ENCODE measurements at regions not wholly inside any gene's neighbourhood (a gene's known extent, or its start where the extent isn't known, plus 50 kb on each side); places are given as distances from the start of the nearest gene placed in this dataset.
A peak's percentile ranks its signal among the peaks of the same experiment; 100 is the strongest.

DNA sequence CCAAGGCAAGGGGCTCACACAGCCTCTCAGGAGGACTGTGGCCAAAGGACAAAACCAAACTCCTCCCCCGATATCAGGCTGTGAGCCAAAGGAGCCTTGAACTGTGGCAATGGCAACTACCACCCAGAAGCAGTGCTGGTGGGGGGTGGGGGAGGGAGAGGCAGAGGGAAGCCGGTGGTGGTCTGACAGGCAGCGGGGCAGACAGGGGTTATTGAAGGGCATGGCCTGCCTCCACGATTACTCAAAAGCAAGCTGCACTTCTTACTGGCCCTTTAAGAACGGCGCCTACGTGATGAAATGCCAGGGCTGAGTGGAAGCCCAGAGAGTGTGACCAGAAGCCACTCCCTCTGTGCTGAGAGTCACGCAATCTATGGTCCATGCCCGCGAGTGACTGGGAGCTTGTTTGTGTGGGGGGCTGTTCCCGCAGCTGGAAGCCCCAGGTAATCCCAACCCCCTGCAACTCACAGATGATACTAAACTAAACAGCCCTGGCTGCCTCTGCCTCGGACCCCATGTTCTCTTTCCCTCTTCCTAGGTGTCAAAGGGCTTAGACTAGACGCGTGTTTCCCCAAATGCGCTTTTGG lies 128.2 kb upstream of the CXCR4 start:
- DNase-seq, result peak; percentile 80
- in situ Hi-C loops (cut with HindIII; ENCODE audit: low pct_ligation_motif_present, low pct_unique_long_range_greater_than_20kb, low sequenced_read_pairs), result no loop called here

DNA sequence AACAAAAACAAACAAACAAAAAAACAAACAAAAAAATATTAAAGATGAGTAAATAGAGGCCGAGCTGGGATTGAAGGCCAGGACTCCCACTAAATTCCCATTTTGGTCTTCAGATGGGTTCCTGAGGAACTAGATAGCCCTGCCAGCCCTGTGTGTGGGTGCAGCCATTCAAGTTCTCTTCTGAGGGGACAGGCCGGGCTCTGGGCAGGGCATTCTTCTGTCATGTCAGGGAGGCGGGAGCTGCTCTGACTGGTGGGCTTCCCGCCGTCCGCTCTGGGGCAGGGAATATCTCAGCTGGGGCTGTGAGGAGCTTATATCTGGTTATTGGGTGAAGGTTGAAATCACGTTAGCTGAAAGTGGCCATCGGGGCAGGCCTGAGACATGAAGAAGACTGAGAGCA lies 127.3 kb upstream of the CXCR4 start:
- in situ Hi-C loops (cut with HindIII; ENCODE audit: low pct_ligation_motif_present, low pct_unique_long_range_greater_than_20kb, low sequenced_read_pairs), result no loop called here
- no peak for DNase-seq

DNA sequence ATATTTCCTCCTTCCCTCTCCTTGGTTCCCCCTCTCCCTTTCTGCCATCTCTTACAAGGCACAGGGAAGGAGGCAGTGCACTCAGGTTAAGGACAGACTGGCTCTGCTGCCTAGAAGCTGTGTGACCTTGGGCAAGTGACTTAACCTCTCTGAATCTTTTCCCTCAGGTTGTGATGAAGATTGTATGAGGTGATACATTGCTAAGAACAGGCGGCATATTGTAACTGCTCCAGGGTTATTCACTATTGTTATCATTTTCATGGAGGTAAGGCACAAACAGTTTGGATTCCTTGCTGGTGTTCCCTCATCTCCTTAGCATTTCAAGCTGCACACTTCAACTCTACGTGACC lies 126.6 kb upstream of the CXCR4 start:
- DNase-seq, result no peak
- in situ Hi-C loops (cut with HindIII; ENCODE audit: low pct_ligation_motif_present, low pct_unique_long_range_greater_than_20kb, low sequenced_read_pairs), result no loop called here

DNA sequence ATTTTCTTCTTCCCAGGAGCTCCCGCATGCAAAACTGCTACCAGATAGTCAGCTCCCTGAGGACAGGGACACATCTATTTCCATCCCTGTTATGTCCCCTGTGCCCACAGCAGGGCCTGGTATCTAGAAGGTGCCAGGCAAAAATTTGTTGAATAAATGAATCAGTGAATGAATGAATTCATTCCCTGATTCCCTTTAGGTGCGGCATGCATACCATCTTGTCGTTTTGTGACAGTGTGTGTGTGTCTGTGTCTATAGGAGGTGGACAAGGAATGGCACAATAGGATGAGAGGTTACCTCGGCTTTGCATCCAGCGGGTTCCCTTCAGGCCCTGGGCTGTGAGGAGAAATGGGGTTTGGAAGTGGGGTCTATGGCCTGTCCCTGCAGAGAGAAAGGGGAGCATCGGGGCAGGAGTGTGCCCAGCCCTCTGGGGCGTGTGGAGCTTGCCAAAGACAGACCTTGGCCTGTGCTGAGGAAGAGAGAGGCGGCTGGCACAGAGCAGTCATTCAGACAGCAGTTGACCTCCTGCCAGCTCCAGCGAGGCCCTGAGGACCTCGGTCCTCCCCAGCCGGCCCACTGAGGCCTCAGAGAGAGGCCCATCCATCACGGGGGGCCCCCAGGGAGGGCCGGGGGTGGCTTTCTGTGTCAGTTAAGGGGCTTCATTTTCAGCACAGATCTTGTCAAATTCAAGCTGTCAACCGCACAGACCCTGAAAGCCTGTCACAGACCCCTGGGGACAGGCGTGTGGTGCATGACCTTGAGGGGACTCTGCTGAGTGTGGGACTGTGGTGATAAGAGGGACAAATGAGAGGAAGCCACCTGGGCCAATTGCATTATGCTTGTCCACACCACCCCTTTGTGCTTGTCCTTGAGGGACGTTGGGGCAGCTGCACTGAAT lies 125.9 kb upstream of the CXCR4 start:
- DNase-seq, result no peak
- in situ Hi-C loops (cut with HindIII; ENCODE audit: low pct_ligation_motif_present, low pct_unique_long_range_greater_than_20kb, low sequenced_read_pairs), result no loop called here

DNA sequence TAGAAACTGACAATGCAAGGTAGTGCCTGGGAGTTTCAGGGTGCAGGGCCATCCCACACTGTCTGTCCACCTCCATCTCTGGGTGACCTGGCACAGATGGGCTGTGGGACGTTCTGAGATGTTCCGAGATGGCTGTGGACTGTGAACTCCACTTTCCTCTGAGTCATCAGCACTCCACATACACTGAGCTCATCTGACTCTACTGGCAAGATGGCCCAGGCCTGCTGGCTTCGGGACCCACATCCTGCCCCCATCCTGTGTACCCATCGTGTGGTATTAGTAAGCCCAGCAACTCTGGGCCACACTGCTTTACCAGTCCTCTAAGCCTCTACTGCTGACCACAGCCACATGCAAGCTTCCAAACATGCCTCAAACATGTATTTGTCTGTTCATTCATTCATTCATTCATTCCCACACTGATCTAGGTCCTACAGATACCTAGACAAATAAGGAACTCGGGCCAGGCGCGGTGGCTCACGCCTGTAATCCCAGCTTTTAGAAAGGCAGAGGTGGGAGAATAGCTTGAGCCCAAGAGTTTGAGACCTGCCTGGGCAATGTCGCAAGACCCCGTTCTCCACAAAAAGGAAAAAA lies 124.8 kb upstream of the CXCR4 start:
- no peak for DNase-seq
- in situ Hi-C loops (cut with HindIII; ENCODE audit: low pct_ligation_motif_present, low pct_unique_long_range_greater_than_20kb, low sequenced_read_pairs), result no loop called here

DNA sequence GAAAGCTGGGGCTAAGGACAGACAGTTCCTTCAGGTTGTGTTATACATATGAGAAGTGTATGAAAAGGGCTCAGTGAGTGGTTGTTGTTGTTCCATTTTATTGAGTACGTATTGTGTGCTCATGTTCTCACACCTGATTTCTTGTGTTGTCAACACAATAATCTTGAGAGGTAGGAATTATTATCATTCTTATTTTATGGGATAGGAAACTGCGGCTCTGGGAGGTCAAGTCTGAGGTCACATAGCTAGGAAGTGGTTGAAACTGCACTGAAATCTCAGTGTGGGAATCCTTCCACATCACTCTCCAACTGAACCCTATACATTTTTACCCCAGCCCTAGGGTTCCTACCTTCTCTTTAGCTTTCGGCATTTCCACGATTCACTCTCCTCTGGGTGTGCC lies 124.2 kb upstream of the CXCR4 start:
- in situ Hi-C loops (cut with HindIII; ENCODE audit: low pct_ligation_motif_present, low pct_unique_long_range_greater_than_20kb, low sequenced_read_pairs), result no loop called here

DNA sequence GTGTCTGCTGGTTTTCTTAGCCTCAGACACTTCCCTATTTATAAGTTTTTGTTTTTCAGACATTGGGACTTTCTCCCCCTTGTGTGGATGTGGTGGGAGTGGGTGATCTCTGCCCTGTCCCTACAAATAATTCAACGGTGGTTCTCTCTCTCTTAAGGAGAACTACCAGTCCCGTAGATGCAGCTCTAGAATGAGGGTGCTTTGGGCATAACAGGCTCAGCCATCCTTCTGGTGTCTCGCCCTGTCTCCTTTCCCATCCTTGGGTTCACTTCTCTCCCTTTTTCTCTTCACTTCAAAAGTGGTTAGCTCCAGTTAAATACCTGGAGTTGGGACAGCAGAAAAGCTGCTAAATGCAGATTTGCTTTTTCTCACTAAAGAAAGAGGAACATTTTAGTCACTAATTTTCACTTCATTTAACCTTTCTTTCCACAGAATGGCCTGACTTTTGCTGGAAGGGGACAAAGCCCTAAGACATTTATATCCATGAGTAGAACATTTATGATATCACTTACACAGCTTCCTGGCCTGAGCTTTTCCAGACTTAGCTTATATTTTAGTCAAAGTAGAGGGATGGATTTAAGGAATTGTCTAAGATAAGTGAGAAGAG lies 121.2 kb upstream of the CXCR4 start:
- in situ Hi-C loops (cut with HindIII; ENCODE audit: low pct_ligation_motif_present, low pct_unique_long_range_greater_than_20kb, low sequenced_read_pairs), result no loop called here
- no peak for DNase-seq

More for the DNA sequence above, 124.2 kb upstream of the CXCR4 start:
- no peak for DNase-seq

DNA sequence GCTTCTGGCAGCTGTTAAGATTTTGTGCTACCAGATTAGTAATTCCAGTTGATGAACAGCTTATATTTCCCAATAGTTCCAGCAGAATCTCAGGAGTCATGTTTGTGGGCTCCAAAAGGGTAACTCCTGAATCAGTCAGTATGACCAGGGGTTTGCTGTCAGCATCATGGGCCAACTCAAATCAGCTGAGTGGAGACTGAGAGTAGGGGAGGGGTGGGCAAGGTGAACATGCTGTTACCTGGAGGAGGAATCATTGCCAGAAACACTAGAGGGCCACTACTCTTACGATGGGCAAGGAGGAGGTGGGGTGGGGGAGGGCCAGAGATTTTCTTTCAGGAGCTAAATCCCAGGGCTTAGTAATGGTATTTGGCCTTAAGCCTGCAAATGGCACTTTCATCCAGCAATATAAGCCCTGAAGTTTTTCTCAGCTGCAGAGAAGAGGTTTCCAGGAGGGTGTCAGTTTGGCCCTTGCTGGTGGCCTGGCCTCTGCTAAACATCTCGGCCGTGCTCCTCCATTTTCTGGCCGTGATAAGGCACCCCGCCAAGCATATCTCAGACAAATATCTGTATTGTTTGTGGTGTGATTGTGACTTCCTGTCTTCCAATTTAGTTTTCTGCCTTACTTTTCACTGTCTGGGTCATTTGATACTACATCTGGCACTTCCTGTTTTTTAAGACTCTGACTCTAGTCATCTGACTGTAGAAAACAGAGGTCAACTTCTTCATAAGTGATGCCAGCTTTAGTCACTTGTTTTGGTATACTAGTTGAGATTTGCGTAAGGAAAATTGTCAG lies 120.5 kb upstream of the CXCR4 start:
- DNase-seq, result no peak
- in situ Hi-C loops (cut with HindIII; ENCODE audit: low pct_ligation_motif_present, low pct_unique_long_range_greater_than_20kb, low sequenced_read_pairs), result no loop called here

DNA sequence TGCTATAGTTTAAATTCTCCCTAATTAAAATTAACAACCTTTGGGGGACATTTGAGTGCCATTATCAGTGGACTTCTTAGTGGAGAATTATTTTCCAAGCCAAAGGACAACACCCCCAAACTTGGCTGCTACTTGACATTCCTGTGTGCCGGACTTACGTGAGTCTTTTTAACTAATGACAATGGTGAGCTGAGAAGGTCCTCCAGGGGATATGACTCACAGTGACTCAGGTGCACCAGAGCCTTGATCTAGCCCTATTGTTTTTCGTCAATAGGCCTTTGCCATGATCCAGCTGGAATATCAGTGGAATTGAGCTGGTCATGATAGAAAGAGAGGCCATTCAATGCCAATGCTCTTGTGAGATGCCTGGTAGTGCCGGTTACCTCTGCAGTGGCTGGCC lies 118.1 kb upstream of the CXCR4 start:
- peak; percentile 55 for DNase-seq
- in situ Hi-C loops (cut with HindIII; ENCODE audit: low pct_ligation_motif_present, low pct_unique_long_range_greater_than_20kb, low sequenced_read_pairs), result no loop called here

DNA sequence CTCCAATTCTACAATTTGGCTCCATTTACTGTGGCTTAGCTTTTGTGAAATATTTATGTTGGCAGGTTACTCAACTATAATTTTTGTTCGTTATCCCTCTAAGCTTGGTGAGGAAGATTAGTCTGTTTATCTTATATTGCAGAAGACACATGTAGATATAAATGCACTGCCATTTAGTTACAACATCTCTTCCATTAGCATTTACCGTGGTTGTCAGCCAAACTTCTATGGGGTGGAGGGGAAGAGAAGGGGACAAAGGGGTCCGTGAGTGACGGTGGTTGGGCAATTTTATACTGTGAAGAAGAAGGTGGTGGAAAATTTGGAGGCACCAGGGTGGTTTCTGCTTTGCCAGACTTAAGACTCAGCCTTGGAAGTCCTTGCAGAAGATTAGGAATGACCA lies 117.6 kb upstream of the CXCR4 start:
- DNase-seq, result no peak
- in situ Hi-C loops (cut with HindIII; ENCODE audit: low pct_ligation_motif_present, low pct_unique_long_range_greater_than_20kb, low sequenced_read_pairs), result no loop called here

DNA sequence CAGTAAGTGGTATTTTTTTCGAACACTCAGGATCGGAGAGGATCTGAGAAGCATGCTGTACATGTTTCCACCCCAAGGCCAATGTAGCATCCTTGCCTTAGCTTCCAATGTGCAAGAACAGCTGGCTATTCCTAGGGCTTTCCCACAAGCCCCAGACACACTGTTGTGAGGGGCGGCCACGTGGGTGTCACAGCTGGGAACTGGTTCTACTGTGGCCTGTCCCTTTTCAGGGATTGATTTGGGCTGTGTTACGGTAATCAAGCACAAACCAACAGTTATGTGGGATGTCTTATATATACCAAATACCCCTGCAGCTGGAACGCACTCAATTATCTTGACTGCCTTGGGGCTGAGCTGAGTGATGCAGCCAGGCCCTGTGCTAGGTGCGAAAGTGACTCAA lies 116.3 kb upstream of the CXCR4 start:
- no peak for DNase-seq
- in situ Hi-C loops (cut with HindIII; ENCODE audit: low pct_ligation_motif_present, low pct_unique_long_range_greater_than_20kb, low sequenced_read_pairs), result no loop called here

DNA sequence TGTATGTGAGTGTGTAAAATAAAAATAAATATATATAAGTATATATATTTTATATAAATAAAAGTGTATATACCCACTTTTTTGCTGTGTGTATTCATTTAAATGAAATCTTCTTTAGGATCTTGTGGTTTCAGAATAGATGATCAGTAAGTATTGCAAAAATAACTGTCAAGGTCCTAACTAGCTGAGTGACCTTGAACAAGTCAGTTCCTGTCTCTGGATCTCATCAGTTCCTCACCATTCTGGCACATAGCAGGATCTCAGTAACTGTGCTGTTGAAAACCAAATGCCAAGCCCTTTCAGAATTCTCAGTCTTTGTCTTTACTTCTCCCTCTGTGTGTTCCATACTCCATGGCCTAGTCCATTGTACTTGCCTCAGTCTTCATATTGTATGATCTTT lies 115.3 kb upstream of the CXCR4 start:
- DNase-seq, result no peak
- in situ Hi-C loops (cut with HindIII; ENCODE audit: low pct_ligation_motif_present, low pct_unique_long_range_greater_than_20kb, low sequenced_read_pairs), result no loop called here

DNA sequence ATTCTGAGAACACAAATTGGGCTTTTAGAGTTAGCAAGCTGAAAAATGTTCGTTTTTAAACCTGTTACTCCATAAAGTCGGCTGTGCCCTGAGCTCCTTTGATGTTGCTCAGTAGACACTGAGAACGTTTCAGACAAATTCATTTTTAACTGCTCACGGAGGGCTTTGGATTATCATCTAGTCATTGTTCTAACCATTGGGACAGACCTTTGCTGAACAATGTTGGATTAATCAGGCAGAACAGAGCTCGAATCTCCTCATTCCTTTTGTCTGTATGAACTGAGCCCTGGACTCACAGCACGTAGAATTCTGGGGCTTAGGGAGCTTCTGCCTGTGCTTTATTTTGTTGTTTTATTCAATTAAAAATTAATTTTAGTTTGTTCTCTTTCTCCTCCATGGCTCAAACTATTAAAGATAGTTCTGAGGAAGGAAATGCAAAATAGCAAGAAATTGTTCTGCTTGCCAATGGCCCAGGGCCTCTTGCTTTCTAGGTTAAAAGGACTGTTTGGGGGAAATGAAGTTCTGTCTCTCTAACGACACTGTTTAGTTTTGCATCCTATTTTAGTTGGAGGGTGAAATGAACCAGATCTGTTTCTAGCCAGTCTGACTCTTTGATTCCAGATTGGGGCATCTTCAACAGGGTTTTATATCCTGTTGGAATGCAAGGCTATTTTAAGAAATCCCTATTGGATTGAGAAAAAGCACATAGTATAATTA lies 114.7 kb upstream of the CXCR4 start:
- in situ Hi-C loops (cut with HindIII; ENCODE audit: low pct_ligation_motif_present, low pct_unique_long_range_greater_than_20kb, low sequenced_read_pairs), result no loop called here
- no peak for DNase-seq

DNA sequence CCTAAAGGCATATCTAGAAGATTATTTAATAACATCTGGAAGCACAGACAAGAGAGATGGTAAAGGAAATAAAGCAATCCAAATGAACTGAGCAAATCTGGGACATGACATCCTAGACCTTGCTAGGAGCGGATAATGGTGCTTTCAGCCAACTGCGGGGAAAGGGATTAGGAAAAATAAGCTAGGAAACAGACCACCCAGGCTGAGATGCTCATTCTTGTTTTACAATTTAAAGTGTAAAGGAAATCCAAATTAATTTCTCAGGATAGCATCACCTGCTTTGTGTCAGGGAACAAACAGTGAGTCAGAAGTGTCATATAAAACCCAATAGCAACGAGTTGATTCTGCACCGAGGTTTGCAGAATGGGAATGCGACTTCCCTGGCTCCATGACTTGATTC lies 112.5 kb upstream of the CXCR4 start:
- in situ Hi-C loops (cut with HindIII; ENCODE audit: low pct_ligation_motif_present, low pct_unique_long_range_greater_than_20kb, low sequenced_read_pairs), result no loop called here
- no peak for DNase-seq

DNA sequence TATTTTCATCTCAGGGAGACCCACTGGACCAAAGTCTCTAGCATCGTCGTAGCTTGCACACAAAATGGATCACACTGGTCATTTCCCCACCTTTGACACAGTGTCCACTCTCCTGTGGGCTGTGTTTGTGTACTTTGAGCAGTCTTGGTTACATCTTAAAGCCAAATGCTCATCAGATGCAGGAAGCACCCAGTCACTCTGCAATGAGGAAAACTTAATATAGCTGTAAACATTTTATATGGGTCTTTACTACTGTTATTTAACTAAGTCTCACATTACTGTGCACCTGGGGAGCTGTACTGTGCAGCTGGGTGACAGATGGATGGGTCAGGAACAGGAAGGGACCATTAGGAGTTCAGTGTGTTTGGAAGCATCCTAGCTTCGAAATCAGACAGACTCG lies 109.0 kb upstream of the CXCR4 start:
- no peak for DNase-seq
- in situ Hi-C loops (cut with HindIII; ENCODE audit: low pct_ligation_motif_present, low pct_unique_long_range_greater_than_20kb, low sequenced_read_pairs), result no loop called here

DNA sequence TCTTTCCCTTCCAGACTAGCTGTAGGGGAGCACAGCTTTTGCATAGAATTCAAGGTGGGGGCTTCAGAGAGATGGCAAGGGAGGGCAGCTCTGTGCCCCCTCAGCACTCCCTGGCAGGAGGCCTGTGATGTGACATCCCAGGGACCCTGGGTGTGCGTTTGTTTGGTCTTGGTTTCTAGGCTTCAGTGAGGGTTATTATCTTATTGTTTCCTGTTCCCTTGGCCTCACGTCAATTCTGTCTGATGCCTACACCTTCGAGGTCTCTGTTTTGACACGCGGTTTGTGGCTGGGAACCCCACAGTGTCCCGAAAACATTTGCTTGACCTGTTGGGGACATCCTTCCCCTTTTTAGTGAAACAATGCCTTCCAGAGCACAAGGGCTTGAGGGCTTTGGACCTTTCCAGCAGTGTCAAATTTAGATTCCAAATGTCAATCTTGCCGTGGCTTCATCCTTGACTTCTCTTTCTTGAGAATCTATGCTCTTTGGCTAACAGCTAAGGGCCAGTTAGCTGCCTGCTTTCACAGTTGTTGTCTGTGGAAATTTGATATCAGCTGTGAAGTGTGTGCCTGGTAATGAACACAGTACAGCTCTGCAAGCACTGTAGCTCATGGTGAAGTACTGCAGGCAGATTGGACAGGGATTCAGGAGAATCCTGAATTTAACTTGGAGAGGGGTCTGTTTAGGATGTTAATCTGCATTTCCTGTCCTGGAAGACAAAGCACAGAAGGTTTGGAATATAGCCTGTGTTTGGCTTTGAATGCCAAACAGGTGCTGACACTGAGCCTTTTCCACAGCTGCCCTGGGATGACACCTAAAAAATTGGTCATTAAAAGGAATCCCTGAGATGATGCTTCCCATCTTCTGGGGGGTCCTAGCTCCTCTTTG lies 108.2 kb upstream of the CXCR4 start:
- in situ Hi-C loops (cut with HindIII; ENCODE audit: low pct_ligation_motif_present, low pct_unique_long_range_greater_than_20kb, low sequenced_read_pairs), result no loop called here
- DNase-seq, result no peak

DNA sequence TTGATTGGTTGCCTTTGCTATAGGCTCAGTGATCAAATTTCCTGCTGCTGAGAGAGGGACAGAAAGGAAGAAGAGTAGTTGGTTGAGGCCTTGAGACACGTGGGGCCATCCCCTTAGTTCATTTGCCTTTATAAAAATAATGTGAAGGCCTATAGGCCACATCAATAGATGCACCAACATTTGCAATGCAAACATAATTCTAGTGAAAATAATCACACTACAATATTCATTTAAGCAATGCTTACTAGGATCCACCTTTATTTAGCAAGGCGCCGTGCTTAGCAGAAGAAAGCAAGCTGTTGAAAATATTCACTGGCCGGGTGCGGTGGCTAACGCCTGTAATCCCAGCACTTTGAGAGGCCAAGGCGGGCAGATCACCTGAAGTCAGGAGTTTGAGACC lies 105.3 kb upstream of the CXCR4 start:
- in situ Hi-C loops (cut with HindIII; ENCODE audit: low pct_ligation_motif_present, low pct_unique_long_range_greater_than_20kb, low sequenced_read_pairs), result no loop called here
- no peak for DNase-seq
